Brain microvascular endothelial cell (primary cell): ENCODE measurements at regions not wholly inside any gene's neighbourhood (a gene's known extent, or its start where the extent isn't known, plus 50 kb on each side); places are given as distances from the start of the nearest gene placed in this dataset.
A peak's percentile ranks its signal among the peaks of the same experiment; 100 is the strongest.
"Not testable (repeated sequence)": the region's sequence is repeated elsewhere in the genome, so short reads cannot be mapped to it uniquely, and the experiment has no call there.

ENCODE experiments used
- DNase-seq: peaks from one replicate; pipeline ENCODE4 v3.0.0-alpha.2; 2020
- H3K27ac ChIP-seq: fragments of 250-450 bp; sonication (Bioruptor Pico); 2 replicates; pipeline ENCODE4 v1.5.1; 2020; ENCODE audit warnings: mild to moderate bottlenecking, moderate library complexity
- H3K27me3 ChIP-seq: fragments of 250-450 bp; sonication (Bioruptor Pico); replicated peaks from 2 replicates; pipeline ENCODE4 v1.5.1; 2020; ENCODE audit warnings: mild to moderate bottlenecking
- H3K36me3 ChIP-seq: fragments of 250-450 bp; sonication (Bioruptor Pico); replicated peaks from 2 replicates; pipeline ENCODE4 v1.5.1; 2020; ENCODE audit warnings: mild to moderate bottlenecking
- H3K4me3 ChIP-seq: 2 replicates; pipeline ENCODE4 v1.5.1; 2011; ENCODE audit warnings: low read depth, mild to moderate bottlenecking, control low read depth, low read length, moderate library complexity
- in situ Hi-C: cut with HindIII; loops from 2 replicates; pipeline ENCODE4 v1.10.0; 2017; ENCODE audit warnings: low sequenced_read_pairs, low pct_ligation_motif_present
- TF ChIP-seq, protein P1 (sequence below): IDR thresholded peaks from 2 replicates; pipeline ENCODE4 v1.5.1; 2011; ENCODE audit warnings: low read depth, mild to moderate bottlenecking, moderate library complexity, low read length, control low read depth, inconsistent platforms; ENCODE audit errors: missing control alignments

DNA sequence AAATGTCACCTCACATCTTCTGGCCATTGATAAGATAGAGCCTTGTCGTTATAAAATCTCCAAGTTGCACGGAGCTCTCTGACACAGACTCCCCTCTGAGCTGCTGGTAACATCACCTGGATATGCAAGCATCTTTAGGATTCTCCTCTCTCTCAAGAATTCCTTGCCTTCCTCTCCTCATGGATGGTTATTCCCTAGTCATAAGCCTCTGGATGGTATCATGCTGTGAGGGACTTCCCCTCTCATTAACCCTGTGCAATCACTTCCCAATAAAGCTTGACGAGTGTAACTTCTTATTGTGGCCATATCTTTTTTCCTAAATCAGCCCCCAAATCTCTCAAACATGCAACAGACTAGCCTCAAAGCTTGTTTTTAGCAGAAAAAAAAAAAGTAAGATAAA is 1057.0 kb upstream of the SLIT2 start:
- Histone ChIP-seq H3K27me3 (no peaks in the 10 kb centered on the region), H3K4me3 (no peak overlapping the region), H3K36me3 (no peaks in the 10 kb centered on the region), H3K27ac (no peak overlapping the region)
- in situ Hi-C loops, result no loop called here
- DNase-seq, result no peak
- TF ChIP-seq, protein P1, sequence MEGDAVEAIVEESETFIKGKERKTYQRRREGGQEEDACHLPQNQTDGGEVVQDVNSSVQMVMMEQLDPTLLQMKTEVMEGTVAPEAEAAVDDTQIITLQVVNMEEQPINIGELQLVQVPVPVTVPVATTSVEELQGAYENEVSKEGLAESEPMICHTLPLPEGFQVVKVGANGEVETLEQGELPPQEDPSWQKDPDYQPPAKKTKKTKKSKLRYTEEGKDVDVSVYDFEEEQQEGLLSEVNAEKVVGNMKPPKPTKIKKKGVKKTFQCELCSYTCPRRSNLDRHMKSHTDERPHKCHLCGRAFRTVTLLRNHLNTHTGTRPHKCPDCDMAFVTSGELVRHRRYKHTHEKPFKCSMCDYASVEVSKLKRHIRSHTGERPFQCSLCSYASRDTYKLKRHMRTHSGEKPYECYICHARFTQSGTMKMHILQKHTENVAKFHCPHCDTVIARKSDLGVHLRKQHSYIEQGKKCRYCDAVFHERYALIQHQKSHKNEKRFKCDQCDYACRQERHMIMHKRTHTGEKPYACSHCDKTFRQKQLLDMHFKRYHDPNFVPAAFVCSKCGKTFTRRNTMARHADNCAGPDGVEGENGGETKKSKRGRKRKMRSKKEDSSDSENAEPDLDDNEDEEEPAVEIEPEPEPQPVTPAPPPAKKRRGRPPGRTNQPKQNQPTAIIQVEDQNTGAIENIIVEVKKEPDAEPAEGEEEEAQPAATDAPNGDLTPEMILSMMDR, result no peak

GRCh38 chr4:19193274-19193981 is 1058.3 kb upstream of the SLIT2 start:
- TF ChIP-seq, protein P1, result no peak
- in situ Hi-C loops, result no loop called here
- no peak overlapping the region for H3K27ac ChIP-seq
- H3K36me3 ChIP-seq, result no peaks in the 10 kb centered on the region
- no peaks in the 10 kb centered on the region for H3K27me3 ChIP-seq
- no peak overlapping the region for H3K4me3 ChIP-seq
- no peak for DNase-seq

GRCh38 chr4:19191979-19192650 is 1059.6 kb upstream of the SLIT2 start:
- H3K27me3 ChIP-seq, result no peaks in the 10 kb centered on the region
- TF ChIP-seq, protein P1, result no peak
- H3K4me3 ChIP-seq, result no peak overlapping the region
- H3K27ac ChIP-seq, result no peak overlapping the region
- H3K36me3 ChIP-seq, result no peaks in the 10 kb centered on the region
- no peak for DNase-seq
- in situ Hi-C loops, result no loop called here

- Histone ChIP-seq H3K4me3 (no peak overlapping the region), H3K36me3 (no peaks in the 10 kb centered on the region), H3K27ac (no peak overlapping the region), H3K27me3 (no peaks in the 10 kb centered on the region)
- TF ChIP-seq, protein P1, result no peak
- DNase-seq, result no peak
- in situ Hi-C loops, result no loop called here
Observed at GRCh38 chr4:19187691-19188090, 1064.0 kb upstream of the SLIT2 start.

GRCh38 chr4:19187096-19187495 is 1064.6 kb upstream of the SLIT2 start:
- no peaks in the 10 kb centered on the region for H3K27me3 ChIP-seq
- H3K27ac ChIP-seq, result no peak overlapping the region
- DNase-seq, result peak; percentile 71
- in situ Hi-C loops, result no loop called here
- no peak overlapping the region for H3K4me3 ChIP-seq
- H3K36me3 ChIP-seq, result no peaks in the 10 kb centered on the region
- TF ChIP-seq, protein P1, result no peak

- in situ Hi-C loops, H3K4me3 ChIP-seq: not testable (repeated sequence)
Observed at GRCh38 chr4:19181631-19182030, 1070.1 kb upstream of the SLIT2 start.

More at GRCh38 chr4:19181631-19182030, 1070.1 kb upstream of the SLIT2 start:
- not testable (repeated sequence) for H3K27me3 ChIP-seq, DNase-seq, H3K27ac ChIP-seq, H3K36me3 ChIP-seq
